HG03108 (cell line): ENCODE measurements at regions not wholly inside any gene's neighbourhood (a gene's known extent, or its start where the extent isn't known, plus 50 kb on each side); places are given as distances from the start of the nearest gene placed in this dataset.

Experiments used
- ATAC-seq: cut with Tn5 transposase; IDR thresholded peaks from one replicate; pipeline ENCODE4 v1.9.1; 2021; ENCODE audit warnings: moderate library complexity; ENCODE audit not compliant: unreplicated experiment

DNA sequence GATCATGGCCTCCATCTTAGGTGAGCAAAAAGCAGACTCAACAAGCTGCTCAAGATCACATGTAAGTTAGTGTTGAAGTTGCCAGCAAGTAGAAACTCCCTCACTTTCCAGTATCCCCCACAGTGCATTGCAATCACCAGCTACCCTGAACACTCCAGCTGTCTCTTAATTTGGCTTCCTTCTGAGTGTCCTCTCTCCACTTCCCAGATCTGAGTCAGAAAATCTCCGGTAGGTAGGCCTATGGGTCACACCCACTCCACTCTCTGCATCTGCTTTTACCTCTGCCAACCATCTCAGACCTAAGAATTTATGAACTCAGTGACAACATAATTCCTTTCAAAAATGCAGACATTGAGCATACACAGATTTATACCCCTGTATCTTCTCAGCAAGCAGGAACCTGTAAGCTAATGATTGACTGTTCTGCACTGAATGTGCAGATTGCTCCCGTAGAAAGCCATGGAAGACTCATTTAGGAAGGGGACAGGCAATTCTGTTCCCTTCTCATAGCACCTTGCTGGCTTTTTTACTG is 656.9 kb downstream of the EPHA4 start:
- no peak for ATAC-seq

DNA sequence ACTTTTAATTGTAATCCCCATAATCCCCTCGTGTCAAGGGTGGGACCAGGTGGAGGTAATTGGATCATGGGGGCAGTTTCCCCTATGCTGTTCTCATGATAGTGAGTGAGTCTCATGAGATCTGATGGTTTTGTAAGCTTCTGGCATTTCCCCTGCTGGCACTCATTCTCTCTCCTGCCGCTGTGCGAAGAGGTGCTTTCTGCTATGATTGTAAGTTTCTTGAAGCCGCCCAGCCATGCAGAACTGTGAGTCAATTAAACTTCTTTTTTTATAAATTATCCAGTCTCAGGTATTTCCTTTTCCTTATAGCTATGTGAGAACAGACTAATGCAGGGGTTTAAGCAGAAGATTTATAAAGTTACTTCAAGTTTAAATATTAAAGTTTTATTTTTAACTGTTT is 655.2 kb downstream of the EPHA4 start:
- no peak for ATAC-seq

DNA sequence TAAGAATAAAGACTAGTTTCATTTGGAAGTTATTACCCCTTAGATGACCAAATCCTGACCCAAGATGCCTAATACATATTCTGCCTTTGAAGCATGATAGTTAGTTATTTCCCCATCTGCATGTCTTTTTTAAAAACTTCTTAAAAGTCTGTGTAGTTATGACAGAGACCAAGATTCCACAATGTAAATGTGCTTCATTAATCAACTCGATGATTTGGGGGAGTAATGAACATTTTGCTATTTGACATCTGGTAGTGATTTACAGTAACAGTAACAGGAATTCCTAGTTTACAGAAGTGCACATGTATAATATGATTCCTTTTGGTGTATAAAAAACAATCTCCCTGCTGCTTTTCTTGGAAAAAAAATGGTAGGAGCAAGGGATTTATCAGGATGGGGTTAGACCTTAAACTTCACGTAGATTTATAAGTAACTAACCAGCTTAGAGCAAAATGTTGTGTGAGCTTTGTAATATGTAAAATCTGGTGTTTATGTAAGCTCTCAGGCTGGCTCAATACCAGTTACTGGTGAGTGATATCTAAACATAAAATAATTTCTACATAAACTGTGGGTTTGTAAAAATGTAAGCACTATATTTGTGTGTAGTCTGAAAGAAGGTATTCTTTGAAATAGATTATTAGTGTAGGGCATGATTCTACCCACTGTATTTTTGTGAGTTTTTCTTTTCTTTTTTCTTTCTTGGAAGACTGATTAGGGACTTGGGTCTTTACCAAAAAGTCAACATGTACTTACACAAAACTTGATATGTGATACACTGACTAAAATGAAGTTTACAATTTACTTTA is 641.6 kb downstream of the EPHA4 start:
- ATAC-seq, result no peak

DNA sequence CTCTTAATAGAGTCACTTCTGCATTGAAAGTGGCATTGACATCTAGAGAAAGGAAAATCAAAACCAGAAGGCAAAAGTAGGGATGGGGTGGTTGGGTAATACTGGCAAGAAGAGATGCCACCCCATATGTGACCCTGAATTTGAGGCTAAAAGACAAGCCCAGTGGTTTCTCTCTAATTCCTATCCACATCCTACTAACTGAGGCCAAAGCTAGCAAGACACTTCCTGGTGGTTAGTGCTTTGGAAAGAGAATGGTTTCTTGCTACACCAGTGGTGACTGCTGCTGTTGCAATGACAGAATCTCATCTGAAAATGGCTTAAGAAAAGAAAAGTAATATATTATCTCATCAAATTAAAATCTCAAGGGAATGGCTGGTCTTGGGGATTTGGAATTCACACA is 640.6 kb downstream of the EPHA4 start:
- no peak for ATAC-seq

DNA sequence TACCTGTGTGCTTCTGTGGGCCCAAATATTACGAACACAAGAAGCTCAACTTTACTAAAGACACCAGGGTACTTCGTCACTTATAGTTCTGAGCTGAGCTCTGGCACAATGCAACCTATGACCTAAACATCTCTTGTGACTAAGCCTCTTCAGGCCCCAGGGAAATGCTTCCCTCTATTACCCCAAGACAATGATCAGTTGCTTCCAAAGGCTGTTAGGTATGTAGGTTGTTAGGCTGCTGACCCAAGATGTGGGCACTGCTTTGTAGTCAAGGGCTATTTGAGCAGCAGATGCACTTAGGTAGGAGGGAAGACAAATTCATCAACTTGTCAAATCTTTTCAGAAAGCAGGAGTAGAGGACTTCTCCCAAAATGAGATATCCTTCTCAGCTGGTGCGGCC is 640.1 kb downstream of the EPHA4 start:
- no peak for ATAC-seq

DNA sequence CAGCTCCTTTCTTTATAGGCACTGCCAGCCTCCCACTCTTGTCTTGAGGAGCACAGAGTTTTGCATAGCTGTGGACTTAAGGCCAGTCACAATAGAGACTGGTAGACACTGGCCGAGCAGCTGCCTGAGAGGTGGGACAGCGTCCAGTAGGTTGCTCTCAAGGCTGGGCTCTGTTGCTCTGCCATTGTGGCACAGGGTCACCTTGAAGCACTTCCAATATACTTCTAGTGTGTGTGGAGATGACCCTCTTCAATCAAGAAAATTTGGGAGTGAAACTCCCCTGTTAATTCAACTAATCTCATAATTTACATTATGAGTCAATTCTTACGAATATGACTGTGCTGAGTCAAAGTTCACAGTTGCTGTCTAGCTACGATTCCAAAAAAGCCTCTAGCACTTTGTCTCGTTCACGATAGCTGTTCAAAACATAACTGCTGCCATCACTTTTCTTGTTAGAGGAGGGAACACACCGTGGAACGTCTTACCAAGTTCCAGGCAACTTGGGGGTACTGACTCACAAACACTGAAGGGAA is 636.2 kb downstream of the EPHA4 start:
- no peak for ATAC-seq

GRCh38 chr2:220936641-220937197 is 635.4 kb downstream of the EPHA4 start:
- ATAC-seq, result no peak

GRCh38 chr2:220937245-220937644 is 634.9 kb downstream of the EPHA4 start:
- ATAC-seq, result no peak

GRCh38 chr2:220940646-220941045 is 631.5 kb downstream of the EPHA4 start:
- ATAC-seq, result no peak

DNA sequence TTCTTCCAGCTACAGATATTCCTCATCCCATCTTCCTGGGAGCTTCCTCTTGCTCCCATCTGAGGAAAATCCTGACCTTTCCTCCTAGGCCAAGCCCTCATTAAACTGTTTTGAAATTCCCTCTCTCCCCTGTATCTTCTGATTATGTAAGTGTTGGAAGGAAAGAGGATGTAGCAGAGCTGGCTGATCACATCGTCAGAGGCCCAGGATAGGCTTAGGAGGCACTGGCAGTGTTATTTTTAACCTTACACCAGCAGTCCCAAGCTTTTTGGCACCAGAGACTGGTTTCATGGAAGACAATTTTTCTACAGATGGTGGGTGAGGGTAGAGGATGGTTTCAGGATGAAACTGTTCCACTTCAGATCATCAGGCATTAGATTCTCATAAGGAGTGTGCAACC is 630.4 kb downstream of the EPHA4 start:
- ATAC-seq, result no peak

DNA sequence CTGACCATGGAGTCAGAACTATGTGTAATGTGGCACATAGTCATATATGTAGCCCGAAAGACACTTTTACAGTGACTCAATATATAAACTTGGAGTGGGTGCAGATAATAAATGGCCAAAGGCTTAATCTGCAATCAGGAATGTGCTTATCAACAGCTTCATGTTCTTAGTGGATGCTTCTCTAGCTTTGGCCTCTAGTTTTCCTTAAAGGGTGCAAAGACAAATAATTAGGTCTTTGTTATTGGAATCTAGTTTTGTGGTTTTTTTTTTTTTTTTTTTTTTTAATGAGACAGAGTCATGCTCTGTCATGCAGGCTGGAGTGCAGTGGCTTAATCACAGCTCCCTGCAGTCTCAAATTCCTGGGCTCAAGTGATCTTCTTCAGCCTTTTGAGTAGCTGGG is 625.6 kb downstream of the EPHA4 start:
- ATAC-seq, result no peak

DNA sequence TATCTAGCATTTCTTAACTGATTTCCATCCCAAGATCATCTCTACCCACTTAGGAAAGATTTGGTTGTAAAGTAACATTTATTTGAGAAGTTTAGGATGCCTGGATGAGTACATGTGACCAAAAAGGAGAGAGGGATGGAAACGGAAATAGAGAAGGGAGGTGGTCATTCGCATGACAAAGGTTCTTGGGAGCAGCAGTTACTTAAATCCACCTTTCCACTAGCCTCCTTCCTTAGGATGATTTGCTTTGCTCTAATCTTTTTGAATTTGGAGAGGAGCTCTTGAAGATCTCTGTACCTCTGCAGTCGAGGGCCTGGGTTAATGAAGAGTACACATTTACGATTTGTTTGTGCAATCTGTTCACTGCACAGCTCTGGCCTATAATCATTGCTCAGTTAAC is 623.5 kb downstream of the EPHA4 start:
- ATAC-seq, result no peak

- no peak for ATAC-seq
Measured at GRCh38 chr2:220949466-220949865, 622.6 kb downstream of the EPHA4 start.

DNA sequence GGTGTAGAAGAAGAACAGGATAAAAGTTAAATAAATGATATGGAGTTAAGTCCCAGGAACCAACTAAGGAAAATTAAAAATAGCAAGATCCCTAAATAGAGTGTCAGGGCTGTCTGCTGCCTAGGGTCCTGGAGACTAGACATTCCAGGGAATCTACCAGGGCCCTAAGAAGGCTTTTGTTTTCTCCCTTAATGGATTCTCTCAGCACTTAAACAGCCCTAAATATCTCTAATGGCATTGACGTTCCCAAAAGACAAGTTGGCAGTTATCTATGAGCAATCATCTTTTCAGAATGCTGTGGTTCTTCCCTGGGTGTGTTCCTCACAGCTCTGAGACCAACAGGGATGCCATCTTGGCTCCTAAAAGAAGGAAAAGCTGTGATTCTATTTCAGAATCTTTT is 616.3 kb downstream of the EPHA4 start:
- ATAC-seq, result no peak

GRCh38 chr2:220956429-220956828 is 615.7 kb downstream of the EPHA4 start:
- ATAC-seq, result no peak

DNA sequence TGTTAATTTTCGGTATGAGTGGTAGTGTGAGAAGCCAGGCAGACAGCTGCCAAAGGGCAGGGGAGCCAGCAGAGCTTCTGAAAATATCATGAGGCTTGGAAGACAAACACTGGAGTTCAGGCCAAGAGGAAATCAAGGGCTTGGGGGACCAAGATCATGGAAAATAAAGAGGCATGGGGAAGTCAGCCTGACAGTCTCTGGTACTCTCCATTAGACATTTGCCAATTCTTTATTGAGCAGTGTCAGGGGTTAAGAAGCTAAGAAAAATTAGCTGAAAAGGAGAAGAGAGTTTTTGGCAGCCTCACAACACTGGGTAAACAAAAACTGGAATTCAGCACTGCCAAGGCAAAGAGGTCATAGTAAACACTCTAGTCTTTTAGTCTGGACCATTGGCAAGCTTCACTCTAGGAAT is 612.7 kb downstream of the EPHA4 start:
- no peak for ATAC-seq

GRCh38 chr2:220961143-220961860 is 610.8 kb downstream of the EPHA4 start:
- no peak for ATAC-seq

- ATAC-seq, result no peak
Measured at GRCh38 chr2:220962556-220962955, 609.5 kb downstream of the EPHA4 start.

GRCh38 chr2:220963076-220963475 is 609.0 kb downstream of the EPHA4 start:
- ATAC-seq, result no peak

- ATAC-seq, result no peak
Measured at GRCh38 chr2:220963930-220964329, 608.2 kb downstream of the EPHA4 start.

DNA sequence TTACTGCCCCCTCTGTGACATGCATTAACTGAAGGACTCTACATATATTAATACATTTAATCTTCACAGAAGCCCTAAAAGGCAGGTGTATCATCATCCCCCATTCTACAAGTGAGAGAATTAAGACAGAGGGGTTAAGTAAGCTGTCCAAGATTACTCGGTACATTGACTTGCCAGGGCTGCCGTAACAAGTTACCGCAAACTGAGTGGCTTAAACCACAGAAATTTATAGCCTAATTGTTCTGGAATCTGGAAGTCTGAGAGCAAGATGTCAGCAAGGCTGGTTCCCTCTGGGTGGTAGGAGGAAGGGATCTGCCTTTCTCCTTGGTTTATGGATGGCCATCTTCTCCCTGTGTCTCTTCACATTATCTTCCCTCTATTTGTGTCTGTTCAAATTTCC is 605.5 kb downstream of the EPHA4 start:
- ATAC-seq, result no peak

- ATAC-seq, result no peak
Measured at GRCh38 chr2:220969348-220969747, 602.8 kb downstream of the EPHA4 start.
